SH-SY5Y (cell line): ENCODE measurements at regions not wholly inside any gene's neighbourhood (a gene's known extent, or its start where the extent isn't known, plus 50 kb on each side); places are given as distances from the start of the nearest gene placed in this dataset.

ENCODE experiments used
- GATA2 ChIP-seq: IDR thresholded peaks from 2 replicates; pipeline ENCODE4 v1.6.1; 2011; ENCODE audit warnings: mild to moderate bottlenecking, low read depth, low read length
- GATA3 ChIP-seq: IDR thresholded peaks from 2 replicates; pipeline ENCODE4 v1.6.1; 2011; ENCODE audit warnings: low read depth, mild to moderate bottlenecking, low read length, moderate library complexity

DNA sequence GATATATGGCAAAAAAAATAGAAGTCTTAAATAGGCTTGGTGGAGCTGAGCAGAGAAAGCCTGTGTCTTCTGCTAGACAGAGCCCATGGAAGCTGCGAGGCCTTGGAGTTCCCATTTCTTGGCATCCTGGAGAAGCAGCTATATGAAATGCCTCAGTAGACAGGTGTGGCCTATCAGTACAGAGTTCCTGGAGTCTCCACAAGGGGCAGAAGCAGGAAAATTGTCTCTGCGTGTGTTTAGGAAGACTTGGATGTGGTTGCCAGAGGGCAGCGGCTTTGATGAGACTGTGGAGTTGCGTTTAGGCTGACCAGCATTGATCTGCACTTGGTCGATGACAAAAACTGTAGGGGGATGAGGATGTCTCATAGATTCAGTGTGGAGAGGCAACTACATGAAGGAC lies 334.5 kb upstream of the SEL1L start:
- TF ChIP-seq GATA2 (no peak), GATA3 (no peak)
